ENCODE measurements at regions not wholly inside any gene's neighbourhood (a gene's known extent, or its start where the extent isn't known, plus 50 kb on each side); places are given as distances from the start of the nearest gene placed in this dataset.

DNA sequence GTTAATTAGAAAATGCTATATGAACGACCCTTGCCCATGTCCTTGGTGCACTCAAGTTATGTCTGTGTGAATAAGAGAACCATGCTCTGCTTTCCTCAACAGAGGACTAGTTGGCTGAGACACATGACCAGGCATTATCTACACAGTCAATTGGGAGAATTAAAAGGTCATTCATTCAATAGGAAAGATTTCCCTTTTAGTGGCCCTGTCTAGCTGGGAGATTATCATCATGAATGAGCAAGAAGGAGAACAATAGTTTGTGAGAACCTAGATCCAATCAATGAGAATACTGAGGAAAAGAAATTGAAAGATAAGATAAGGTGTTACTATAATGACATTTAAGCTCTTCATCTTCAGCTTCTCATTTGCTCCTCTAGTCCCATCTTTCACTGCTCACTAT is 1033.4 kb upstream of the LCORL start:
- Histone ChIP-seq H3K9me3 (peaks cover 0 to 3% (median 0%) of the 10 kb centered on the region in 3 donors), H3K36me3 (no peaks in the 10 kb centered on the region), H3K27ac (no peak overlapping the region), H3K27me3 (no peaks in the 10 kb centered on the region), H3K4me1 (no peaks in the 10 kb centered on the region), H3K4me3 (no peak overlapping the region)
- no peak for DNase-seq
- WGBS, 2 donors: 38% methylated on average over 1 of the region's 1 CpG
- TF ChIP-seq, protein P1, sequence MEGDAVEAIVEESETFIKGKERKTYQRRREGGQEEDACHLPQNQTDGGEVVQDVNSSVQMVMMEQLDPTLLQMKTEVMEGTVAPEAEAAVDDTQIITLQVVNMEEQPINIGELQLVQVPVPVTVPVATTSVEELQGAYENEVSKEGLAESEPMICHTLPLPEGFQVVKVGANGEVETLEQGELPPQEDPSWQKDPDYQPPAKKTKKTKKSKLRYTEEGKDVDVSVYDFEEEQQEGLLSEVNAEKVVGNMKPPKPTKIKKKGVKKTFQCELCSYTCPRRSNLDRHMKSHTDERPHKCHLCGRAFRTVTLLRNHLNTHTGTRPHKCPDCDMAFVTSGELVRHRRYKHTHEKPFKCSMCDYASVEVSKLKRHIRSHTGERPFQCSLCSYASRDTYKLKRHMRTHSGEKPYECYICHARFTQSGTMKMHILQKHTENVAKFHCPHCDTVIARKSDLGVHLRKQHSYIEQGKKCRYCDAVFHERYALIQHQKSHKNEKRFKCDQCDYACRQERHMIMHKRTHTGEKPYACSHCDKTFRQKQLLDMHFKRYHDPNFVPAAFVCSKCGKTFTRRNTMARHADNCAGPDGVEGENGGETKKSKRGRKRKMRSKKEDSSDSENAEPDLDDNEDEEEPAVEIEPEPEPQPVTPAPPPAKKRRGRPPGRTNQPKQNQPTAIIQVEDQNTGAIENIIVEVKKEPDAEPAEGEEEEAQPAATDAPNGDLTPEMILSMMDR (IDR thresholded peaks at IDR 0.05): no peak
- intact Hi-C loops (cut with DNase I): no loop called here

GRCh38 chr4:19051831-19052230 is 1030.3 kb upstream of the LCORL start:
- DNase-seq: no peak
- intact Hi-C loops (cut with DNase I): no loop called here
- Histone ChIP-seq H3K27me3 (no peaks in the 10 kb centered on the region), H3K4me3 (no peak overlapping the region), H3K36me3 (no peaks in the 10 kb centered on the region), H3K27ac (no peak overlapping the region), H3K4me1 (no peaks in the 10 kb centered on the region), H3K9me3 (no peaks in the 10 kb centered on the region)
- TF ChIP-seq, protein P1 (IDR thresholded peaks at IDR 0.05): no peak
- no peak for TF ChIP-seq POLR2A (IDR thresholded peaks at IDR 0.05)
- WGBS, 2 donors: 25 to 54% methylated on average over 5 of the region's 5 CpGs

DNA sequence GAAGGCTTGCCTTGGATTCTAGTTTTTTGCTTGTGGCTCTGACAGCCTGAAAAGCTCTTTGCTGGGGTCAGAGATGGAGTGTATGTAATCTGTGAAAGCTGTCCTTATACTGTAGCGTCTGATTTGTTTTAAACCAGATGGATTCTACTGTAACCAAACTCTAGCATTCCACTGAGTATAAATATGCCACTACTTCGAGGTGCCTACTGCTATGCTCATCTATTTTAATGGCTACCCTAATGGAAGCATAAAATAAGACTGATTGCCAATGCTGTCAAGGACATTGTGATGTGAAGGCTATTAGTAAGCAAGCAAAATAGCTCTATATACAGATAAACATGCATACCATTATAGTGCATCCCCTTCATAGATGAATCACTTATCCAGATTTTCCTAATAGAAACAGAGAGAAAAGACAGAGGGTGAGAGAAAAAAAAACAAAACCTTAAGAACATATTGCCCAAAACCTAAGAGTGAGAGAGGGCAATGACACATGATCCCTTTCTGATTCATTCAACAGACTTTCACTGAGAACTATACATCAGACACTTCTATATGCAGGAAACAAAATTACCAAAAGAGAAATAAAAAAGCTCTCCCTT is 1025.8 kb upstream of the LCORL start:
- H3K36me3 ChIP-seq: no peaks in the 10 kb centered on the region
- H3K4me1 ChIP-seq: no peaks in the 10 kb centered on the region
- TF ChIP-seq POLR2A (IDR thresholded peaks at IDR 0.05): no peak
- TF ChIP-seq, protein P1 (IDR thresholded peaks at IDR 0.05): no peak
- no peak overlapping the region for H3K27ac ChIP-seq
- no peaks in the 10 kb centered on the region for H3K27me3 ChIP-seq
- no peaks in the 10 kb centered on the region for H3K9me3 ChIP-seq
- WGBS, 2 donors: 60 to 64% methylated on average over 2 of the region's 2 CpGs
- intact Hi-C loops (cut with DNase I): no loop called here
- no peak for DNase-seq
- H3K4me3 ChIP-seq: no peak overlapping the region

- Histone ChIP-seq H3K27ac (no peak overlapping the region), H3K36me3 (no peaks in the 10 kb centered on the region), H3K4me3 (no peak overlapping the region), H3K27me3 (no peaks in the 10 kb centered on the region), H3K9me3 (no peaks in the 10 kb centered on the region), H3K4me1 (no peaks in the 10 kb centered on the region)
- intact Hi-C loops (cut with DNase I): no loop called here
- TF ChIP-seq POLR2A (IDR thresholded peaks at IDR 0.05): no peak
- TF ChIP-seq, protein P1 (IDR thresholded peaks at IDR 0.05): no peak
- WGBS, 2 donors: 62 to 67% methylated on average over 3 of the region's 3 CpGs
- DNase-seq: no peak
These were observed 1018.3 kb upstream of the LCORL start for GRCh38 chr4:19039816-19040215.

GRCh38 chr4:19038231-19038630 is 1016.7 kb upstream of the LCORL start:
- no peak for DNase-seq
- Histone ChIP-seq H3K4me3 (no peak overlapping the region), H3K27me3 (no peaks in the 10 kb centered on the region), H3K27ac (no peak overlapping the region), H3K4me1 (no peaks in the 10 kb centered on the region), H3K9me3 (no peaks in the 10 kb centered on the region), H3K36me3 (no peaks in the 10 kb centered on the region)
- intact Hi-C loops (cut with DNase I): no loop called here
- no peak for TF ChIP-seq POLR2A (IDR thresholded peaks at IDR 0.05)
- TF ChIP-seq, protein P1 (IDR thresholded peaks at IDR 0.05): no peak

Measured in esophagus squamous epithelium (tissue), 5 donors.